GM18907 (cell line): ENCODE measurements at regions not wholly inside any gene's neighbourhood (a gene's known extent, or its start where the extent isn't known, plus 50 kb on each side); places are given as distances from the start of the nearest gene placed in this dataset.
"Not testable (repeated sequence)": the region's sequence is repeated elsewhere in the genome, so short reads cannot be mapped to it uniquely, and the experiment has no call there.

Experiments
- ATAC-seq: cut with Tn5 transposase; IDR thresholded peaks from one replicate; pipeline ENCODE4 v1.9.1; 2021; ENCODE audit warnings: mild to moderate bottlenecking, moderate library complexity; ENCODE audit not compliant: unreplicated experiment

GRCh38 chr18:2192562-2192961 lies 378.7 kb downstream of the METTL4 start:
- ATAC-seq: no peak

- no peak for ATAC-seq
Observed at GRCh38 chr18:2197946-2198345, 373.4 kb downstream of the METTL4 start.

- ATAC-seq: no peak
Observed at GRCh38 chr18:2199060-2199459, 372.2 kb downstream of the METTL4 start.

GRCh38 chr18:2201036-2201600 lies 370.2 kb downstream of the METTL4 start:
- no peak for ATAC-seq

- ATAC-seq: no peak
Observed at GRCh38 chr18:2204736-2205135, 366.6 kb downstream of the METTL4 start.

GRCh38 chr18:2207294-2207693 lies 364.0 kb downstream of the METTL4 start:
- no peak for ATAC-seq

- no peak for ATAC-seq
Observed at GRCh38 chr18:2212598-2213205, 358.6 kb downstream of the METTL4 start.

GRCh38 chr18:2213905-2214304 lies 357.4 kb downstream of the METTL4 start:
- no peak for ATAC-seq

- ATAC-seq: no peak
Observed at GRCh38 chr18:2217356-2217755, 353.9 kb downstream of the METTL4 start.

GRCh38 chr18:2218101-2218500 lies 353.2 kb downstream of the METTL4 start:
- ATAC-seq: no peak

- ATAC-seq: no peak
Observed at GRCh38 chr18:2219706-2220105, 351.6 kb downstream of the METTL4 start.

- ATAC-seq: no peak
Observed at GRCh38 chr18:2222270-2223185, 348.8 kb downstream of the METTL4 start.

- no peak for ATAC-seq
Observed at GRCh38 chr18:2223449-2223848, 347.9 kb downstream of the METTL4 start.

- no peak for ATAC-seq
Observed at GRCh38 chr18:2223849-2224248, 347.5 kb downstream of the METTL4 start.

GRCh38 chr18:2236232-2236631 lies 335.1 kb downstream of the METTL4 start:
- no peak for ATAC-seq

- ATAC-seq: no peak
Observed at GRCh38 chr18:2237706-2238105, 333.6 kb downstream of the METTL4 start.

GRCh38 chr18:2240311-2240705 lies 331.0 kb downstream of the METTL4 start:
- ATAC-seq: no peak

GRCh38 chr18:2244641-2245040 lies 326.7 kb downstream of the METTL4 start:
- no peak for ATAC-seq

GRCh38 chr18:2247101-2247500 lies 324.2 kb downstream of the METTL4 start:
- ATAC-seq: not testable (repeated sequence)

- no peak for ATAC-seq
Observed at GRCh38 chr18:2254977-2255376, 316.3 kb downstream of the METTL4 start.

GRCh38 chr18:2256577-2256976 lies 314.7 kb downstream of the METTL4 start:
- ATAC-seq: no peak

GRCh38 chr18:2258954-2259353 lies 312.4 kb downstream of the METTL4 start:
- no peak for ATAC-seq
